Mesenchymal stem cell (in vitro differentiated cells and primary cell): ENCODE measurements at regions not wholly inside any gene's neighbourhood (a gene's known extent, or its start where the extent isn't known, plus 50 kb on each side); places are given as distances from the start of the nearest gene placed in this dataset.

Experiments used
- DNase-seq: peaks from one replicate; pipeline ENCODE4 v3.0.0-alpha.2; 2013
- H2AFZ ChIP-seq: one replicate; pipeline ENCODE4 v1.6.1; 2013; ENCODE audit warnings: low read depth, mild to moderate bottlenecking, control low read depth, inconsistent platforms, low read length, moderate library complexity
- H2AK5ac ChIP-seq: 2 replicates; pipeline ENCODE4 v1.6.1; 2013; ENCODE audit warnings: low read length, moderate library complexity, mild to moderate bottlenecking, inconsistent platforms; ENCODE audit not compliant: severe bottlenecking
- H2BK120ac ChIP-seq: one replicate; pipeline ENCODE4 v1.6.1; 2013; ENCODE audit warnings: low read depth, mild to moderate bottlenecking, inconsistent platforms, low read length, moderate library complexity
- H2BK12ac ChIP-seq, 2 experiments: one replicate each; pipeline ENCODE4 v1.6.1; 2013; ENCODE audit warnings: inconsistent platforms in 2 of 2, low read length in 2 of 2, mild to moderate bottlenecking in 2 of 2, moderate library complexity in 2 of 2, control low read depth in 1 of 2
- H2BK15ac ChIP-seq: one replicate; pipeline ENCODE4 v1.6.1; 2013; ENCODE audit warnings: mild to moderate bottlenecking, low read depth, inconsistent platforms; ENCODE audit not compliant: poor library complexity, severe bottlenecking
- H2BK5ac ChIP-seq: 2 replicates; pipeline ENCODE4 v1.6.1; 2013; ENCODE audit warnings: low read depth, mild to moderate bottlenecking, low read length, control low read depth, inconsistent platforms; ENCODE audit not compliant: poor library complexity, severe bottlenecking
- H3K14ac ChIP-seq, 2 experiments: one replicate each; pipeline ENCODE4 v1.6.1; 2013; ENCODE audit warnings: inconsistent platforms in 2 of 2, low read length in 2 of 2, control low read depth in 1 of 2, mild to moderate bottlenecking in 1 of 2, moderate library complexity in 1 of 2
- H3K18ac ChIP-seq, 2 experiments: one replicate each; pipeline ENCODE4 v1.6.1; 2013; ENCODE audit warnings: inconsistent platforms in 2 of 2, low read length in 2 of 2, control low read depth in 1 of 2, low read depth in 1 of 2, mild to moderate bottlenecking in 1 of 2
- H3K23ac ChIP-seq, 2 experiments: one replicate each; pipeline ENCODE4 v1.6.1; 2013; ENCODE audit warnings: inconsistent platforms in 2 of 2, low read length in 2 of 2, mild to moderate bottlenecking in 2 of 2, moderate library complexity in 2 of 2, control low read depth in 1 of 2
- H3K27ac ChIP-seq: 2 replicates; pipeline ENCODE4 v1.5.1; 2013; ENCODE audit warnings: mild to moderate bottlenecking, moderate library complexity, low read length, control low read depth, inconsistent platforms; ENCODE audit not compliant: poor library complexity, severe bottlenecking
- H3K27me3 ChIP-seq, 2 experiments: 2 replicates each; pipeline versions ENCODE4 v1.6.1 to v1.7.0; 2013; ENCODE audit warnings: low read length in 2 of 2, mild to moderate bottlenecking in 2 of 2, moderate library complexity in 2 of 2, control low read depth in 1 of 2, inconsistent platforms in 1 of 2; ENCODE audit not compliant: control insufficient read depth in 1 of 2, insufficient read depth in 1 of 2
- H3K36me3 ChIP-seq, 2 experiments: 2 replicates each; pipeline versions ENCODE4 v1.6.1 to v1.7.0; 2013; ENCODE audit warnings: low read length in 2 of 2, control low read depth in 1 of 2, inconsistent platforms in 1 of 2, low read depth in 1 of 2, mild to moderate bottlenecking in 1 of 2; ENCODE audit not compliant: insufficient read depth in 2 of 2, control insufficient read depth in 1 of 2
- H3K4ac ChIP-seq, 2 experiments: one replicate each; pipeline ENCODE4 v1.6.1; 2013; ENCODE audit warnings: inconsistent platforms in 2 of 2, low read length in 2 of 2, mild to moderate bottlenecking in 2 of 2, moderate library complexity in 2 of 2, control low read depth in 1 of 2, low read depth in 1 of 2
- H3K4me1 ChIP-seq: 2 replicates; pipeline ENCODE4 v1.6.1; 2013; ENCODE audit warnings: low read depth, low read length, control low read depth; ENCODE audit not compliant: control insufficient read depth, insufficient read depth
- H3K4me2 ChIP-seq: 2 replicates; pipeline ENCODE4 v1.6.1; 2013; ENCODE audit warnings: low read length, mild to moderate bottlenecking, inconsistent platforms; ENCODE audit not compliant: poor library complexity, severe bottlenecking
- H3K4me3 ChIP-seq, 2 experiments: 2 replicates each; pipeline versions ENCODE4 v1.5.1 to v1.7.0; 2013; ENCODE audit warnings: low read length in 2 of 2, mild to moderate bottlenecking in 2 of 2, control low read depth in 1 of 2, low read depth in 1 of 2; ENCODE audit not compliant: insufficient read depth in 1 of 2
- H3K79me1 ChIP-seq: replicated peaks from 2 replicates; pipeline ENCODE4 v1.6.1; 2013; ENCODE audit warnings: mild to moderate bottlenecking, control low read depth, low read length, inconsistent platforms; ENCODE audit not compliant: poor library complexity, severe bottlenecking
- H3K9ac ChIP-seq: 2 replicates; pipeline ENCODE4 v1.7.0; 2013; ENCODE audit warnings: mild to moderate bottlenecking, low read length, moderate library complexity
- H3K9me3 ChIP-seq: 2 replicates; pipeline ENCODE4 v1.7.0; 2013; ENCODE audit warnings: mild to moderate bottlenecking, low read length; ENCODE audit not compliant: control insufficient read depth
- H4K8ac ChIP-seq: one replicate; pipeline ENCODE4 v1.6.1; 2013; ENCODE audit warnings: inconsistent platforms, mild to moderate bottlenecking, low read length, moderate library complexity
- H4K91ac ChIP-seq: one replicate; pipeline ENCODE4 v1.6.1; 2013; ENCODE audit warnings: mild to moderate bottlenecking, low read length, inconsistent platforms
- WGBS: methylation state at CpG from one replicate; pipeline ENCODE4 v1.1.7; 2013; ENCODE audit warnings: mixed read lengths; 5-methylcytosine and 5-hydroxymethylcytosine counted together

DNA sequence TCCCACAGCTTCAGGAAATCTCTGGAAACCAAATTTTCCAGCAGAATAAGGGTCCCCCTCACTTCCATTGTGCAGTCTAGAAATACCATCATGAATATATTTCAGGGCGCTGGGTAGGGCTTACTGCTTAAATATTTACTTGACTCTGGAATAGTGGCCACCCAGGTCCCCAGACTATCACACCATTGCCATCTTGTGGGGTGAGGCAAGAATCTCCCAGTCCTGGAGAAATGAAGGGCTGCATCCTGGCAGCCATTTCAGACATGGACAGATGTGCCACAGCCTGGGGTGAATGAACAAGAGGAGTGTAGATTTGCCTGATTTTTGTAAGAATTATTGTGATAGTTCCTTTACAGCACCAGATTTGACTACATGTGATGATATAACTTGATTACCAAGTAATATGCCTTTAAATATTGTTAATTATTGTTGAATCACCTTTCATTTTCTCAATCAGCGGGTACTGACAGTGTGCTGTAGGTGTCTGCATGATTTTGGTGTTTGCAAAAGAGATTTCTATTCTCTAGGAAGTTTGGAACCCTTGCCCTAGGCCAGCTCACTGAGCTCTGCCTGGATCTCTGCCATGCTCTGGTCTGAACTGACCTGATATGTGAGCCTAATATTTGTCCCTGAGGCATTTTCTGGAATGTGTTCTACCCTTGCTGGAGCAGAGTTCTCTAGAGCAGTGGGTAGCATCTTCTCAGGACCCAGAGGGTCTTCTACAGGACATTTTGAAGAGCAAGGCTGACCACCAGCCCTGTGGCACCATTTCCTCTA, 183.4 kb downstream of the KIT start:
- Histone ChIP-seq H2BK12ac (no peak overlapping the region), H3K27me3 (peaks cover 0 to 12% of the 10 kb centered on the region in 2 experiments), H4K91ac (no peak overlapping the region)

DNA sequence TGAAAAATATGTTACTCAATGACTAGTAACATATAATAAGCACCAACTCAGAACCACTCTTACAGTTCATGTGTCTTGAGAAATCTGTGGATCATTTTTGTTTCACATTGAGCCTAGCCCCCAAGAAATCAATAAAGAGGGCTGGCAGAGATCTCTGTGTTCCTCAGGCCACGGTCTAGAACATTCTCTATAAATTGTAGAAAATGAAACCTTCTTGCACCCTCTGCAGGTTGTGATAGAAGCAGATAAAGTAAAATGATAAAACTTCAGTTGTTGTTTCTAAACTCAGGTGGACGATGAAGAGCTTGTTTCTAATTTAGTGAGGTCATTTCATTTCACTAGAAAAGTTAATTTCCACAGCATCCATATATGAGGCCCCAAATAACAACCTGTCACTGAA, 182.7 kb downstream of the KIT start:
- Histone ChIP-seq H3K9me3 (no peaks in the 10 kb centered on the region), H3K23ac (no peak overlapping the region), H3K14ac (no peak overlapping the region), H3K4me1 (no peaks in the 10 kb centered on the region), H4K8ac (no peak overlapping the region), H3K4me3 (no peak overlapping the region), H3K27ac (no peak overlapping the region), H3K36me3 (no peaks in the 10 kb centered on the region), H2BK5ac (no peak overlapping the region), H3K9ac (no peak overlapping the region), H2AK5ac (no peak overlapping the region), H3K18ac (no peak overlapping the region), H2BK120ac (no peak overlapping the region), H3K79me1 (no peaks in the 10 kb centered on the region), H3K4ac (no peak overlapping the region), H2AFZ (no peak overlapping the region), H4K91ac (no peak overlapping the region), H2BK12ac (no peak overlapping the region), H3K4me2 (no peak overlapping the region), H2BK15ac (no peak overlapping the region), H3K27me3 (peaks cover 0 to 12% of the 10 kb centered on the region in 2 experiments)
- WGBS, result 100% methylated on average over 1 of the region's 2 CpGs
- DNase-seq, result no peak

More for the DNA sequence above, 183.4 kb downstream of the KIT start:
- Histone ChIP-seq H3K4ac (no peak overlapping the region), H2BK5ac (no peak overlapping the region), H3K4me1 (no peaks in the 10 kb centered on the region), H2AK5ac (no peak overlapping the region), H2AFZ (no peak overlapping the region), H4K8ac (no peak overlapping the region), H3K9me3 (no peaks in the 10 kb centered on the region), H3K23ac (no peak overlapping the region), H2BK15ac (no peak overlapping the region), H2BK120ac (no peak overlapping the region), H3K79me1 (no peaks in the 10 kb centered on the region), H3K18ac (no peak overlapping the region), H3K27ac (no peak overlapping the region), H3K14ac (no peak overlapping the region), H3K4me2 (no peak overlapping the region), H3K4me3 (no peak overlapping the region), H3K9ac (no peak overlapping the region), H3K36me3 (no peaks in the 10 kb centered on the region)
- WGBS, result 84% methylated on average over 2 of the region's 2 CpGs
- peak; percentile 5 for DNase-seq

DNA sequence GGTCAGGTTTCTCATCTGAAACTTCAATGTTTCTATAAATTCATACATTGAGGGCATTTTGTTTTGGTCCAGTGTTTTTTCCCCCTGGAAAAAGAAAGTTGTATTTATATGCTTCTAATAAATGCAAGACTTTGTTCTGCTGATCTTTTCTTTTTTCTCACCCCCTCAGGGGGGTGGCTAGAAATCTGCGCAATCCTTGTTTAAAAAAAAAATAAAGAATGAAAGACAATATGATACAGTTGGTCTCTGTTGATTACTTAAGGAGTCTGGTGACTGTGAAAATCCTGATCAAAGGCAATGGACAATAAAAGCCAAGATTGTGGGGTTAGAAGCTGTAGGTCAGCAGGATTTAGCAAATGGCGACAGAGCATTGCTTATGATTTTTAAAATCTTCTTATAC, 180.5 kb downstream of the KIT start:
- H2AFZ ChIP-seq, result no peak overlapping the region
- H3K36me3 ChIP-seq, result no peaks in the 10 kb centered on the region
- H4K91ac ChIP-seq, result no peak overlapping the region
- no peak overlapping the region for H2BK15ac ChIP-seq
- H3K9ac ChIP-seq, result no peak overlapping the region
- no peak overlapping the region for H3K27ac ChIP-seq
- H2BK120ac ChIP-seq, result no peak overlapping the region
- no peak overlapping the region for H2BK5ac ChIP-seq
- no peaks in the 10 kb centered on the region for H3K79me1 ChIP-seq
- no peak overlapping the region for H3K4ac ChIP-seq
- no peak overlapping the region for H3K18ac ChIP-seq
- no peak overlapping the region for H3K4me3 ChIP-seq
- H2BK12ac ChIP-seq, result no peak overlapping the region
- no peak overlapping the region for H3K23ac ChIP-seq
- H3K9me3 ChIP-seq, result no peaks in the 10 kb centered on the region
- DNase-seq, result no peak
- 100% methylated on average over 2 of the region's 2 CpGs for WGBS
- H3K27me3 ChIP-seq, result no peaks in the 10 kb centered on the region
- H3K14ac ChIP-seq, result no peak overlapping the region
- no peak overlapping the region for H2AK5ac ChIP-seq
- no peak overlapping the region for H3K4me2 ChIP-seq
- no peaks in the 10 kb centered on the region for H3K4me1 ChIP-seq
- H4K8ac ChIP-seq, result no peak overlapping the region

DNA sequence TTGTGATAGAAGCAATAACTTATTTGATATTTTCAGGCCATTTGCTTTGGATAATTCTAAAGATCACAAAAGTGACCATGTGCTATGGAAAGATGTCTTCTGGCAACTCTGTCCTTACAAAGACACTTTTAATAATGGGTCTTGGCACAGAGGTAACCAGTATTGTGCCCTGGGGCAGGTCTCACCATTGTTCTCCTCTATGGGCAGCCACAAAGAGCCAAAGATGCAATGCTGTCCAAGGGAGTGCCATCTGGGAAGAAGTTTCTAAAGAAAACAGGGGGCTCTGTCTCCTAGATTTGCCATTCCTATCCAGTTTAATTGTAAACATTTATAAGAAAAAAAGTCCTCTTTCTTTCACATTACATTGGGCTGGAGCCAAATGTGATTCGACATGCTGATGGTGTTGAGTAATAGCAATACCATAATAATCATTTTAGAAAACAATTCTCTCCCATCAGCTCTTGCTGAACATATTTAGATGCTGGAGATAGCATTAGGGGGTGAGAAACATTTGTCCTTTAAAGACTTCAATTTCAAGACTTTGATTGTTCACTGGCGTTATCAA, 179.9 kb downstream of the KIT start:
- no peaks in the 10 kb centered on the region for H3K79me1 ChIP-seq
- H3K36me3 ChIP-seq, result no peaks in the 10 kb centered on the region
- no peak overlapping the region for H3K18ac ChIP-seq
- no peaks in the 10 kb centered on the region for H3K4me1 ChIP-seq
- H3K27me3 ChIP-seq, result no peaks in the 10 kb centered on the region
- no peak overlapping the region for H2AFZ ChIP-seq
- H2BK15ac ChIP-seq, result no peak overlapping the region
- no peak overlapping the region for H4K8ac ChIP-seq
- H2BK12ac ChIP-seq, result no peak overlapping the region
- no peak overlapping the region for H2BK120ac ChIP-seq
- H3K14ac ChIP-seq, result no peak overlapping the region
- H3K4me2 ChIP-seq, result no peak overlapping the region
- H3K23ac ChIP-seq, result no peak overlapping the region
- H4K91ac ChIP-seq, result no peak overlapping the region
- WGBS, result no CpG with 5 or more reads among the region's 2 CpGs
- no peaks in the 10 kb centered on the region for H3K9me3 ChIP-seq
- no peak overlapping the region for H3K4ac ChIP-seq
- H3K9ac ChIP-seq, result no peak overlapping the region
- H3K27ac ChIP-seq, result no peak overlapping the region
- DNase-seq, result no peak
- no peak overlapping the region for H2BK5ac ChIP-seq
- no peak overlapping the region for H2AK5ac ChIP-seq
- H3K4me3 ChIP-seq, result no peak overlapping the region
